Activated T-helper 2 cell treated with anti-CD3 and anti-CD28 coated beads, Interferon-gamma antibody, Interleukin-2, Interleukin-4, amounts not matched to agents 10 μg/mL and 5 μg/mL and 100 μg/mL, durations not matched to agents 14 hours and 24 hours and 36 hours (primary cell): ENCODE measurements at regions not wholly inside any gene's neighbourhood (a gene's known extent, or its start where the extent isn't known, plus 50 kb on each side); places are given as distances from the start of the nearest gene placed in this dataset.

ENCODE experiments used
- DNase-seq: peaks from one replicate; pipeline ENCODE4 v3.0.0; 2021; ENCODE audit warnings: low spot score
- H3K27ac Mint-ChIP-seq: one replicate; pipeline ENCODE4 v1.8.0; 2021; ENCODE audit warnings: mixed read lengths
- H3K27me3 Mint-ChIP-seq: one replicate; pipeline ENCODE4 v1.8.0; 2021; ENCODE audit warnings: low read depth, mixed read lengths
- H3K36me3 Mint-ChIP-seq: one replicate; pipeline ENCODE4 v1.8.0; 2021; ENCODE audit warnings: low read depth, mixed read lengths
- H3K4me1 Mint-ChIP-seq: one replicate; pipeline ENCODE4 v1.8.0; 2021; ENCODE audit warnings: low read depth, mixed read lengths
- H3K4me3 Mint-ChIP-seq: one replicate; pipeline ENCODE4 v1.8.0; 2021; ENCODE audit warnings: low read depth, mild to moderate bottlenecking, moderate library complexity, mixed read lengths
- H3K9me3 Mint-ChIP-seq: one replicate; pipeline ENCODE4 v1.8.0; 2021; ENCODE audit warnings: mixed read lengths
- intact Hi-C: fragments of 100-400 bp; cut with micrococcal nuclease; formaldehyde crosslinking; loops from one replicate; pipeline ENCODE4 v1.15.1; 2023

DNA sequence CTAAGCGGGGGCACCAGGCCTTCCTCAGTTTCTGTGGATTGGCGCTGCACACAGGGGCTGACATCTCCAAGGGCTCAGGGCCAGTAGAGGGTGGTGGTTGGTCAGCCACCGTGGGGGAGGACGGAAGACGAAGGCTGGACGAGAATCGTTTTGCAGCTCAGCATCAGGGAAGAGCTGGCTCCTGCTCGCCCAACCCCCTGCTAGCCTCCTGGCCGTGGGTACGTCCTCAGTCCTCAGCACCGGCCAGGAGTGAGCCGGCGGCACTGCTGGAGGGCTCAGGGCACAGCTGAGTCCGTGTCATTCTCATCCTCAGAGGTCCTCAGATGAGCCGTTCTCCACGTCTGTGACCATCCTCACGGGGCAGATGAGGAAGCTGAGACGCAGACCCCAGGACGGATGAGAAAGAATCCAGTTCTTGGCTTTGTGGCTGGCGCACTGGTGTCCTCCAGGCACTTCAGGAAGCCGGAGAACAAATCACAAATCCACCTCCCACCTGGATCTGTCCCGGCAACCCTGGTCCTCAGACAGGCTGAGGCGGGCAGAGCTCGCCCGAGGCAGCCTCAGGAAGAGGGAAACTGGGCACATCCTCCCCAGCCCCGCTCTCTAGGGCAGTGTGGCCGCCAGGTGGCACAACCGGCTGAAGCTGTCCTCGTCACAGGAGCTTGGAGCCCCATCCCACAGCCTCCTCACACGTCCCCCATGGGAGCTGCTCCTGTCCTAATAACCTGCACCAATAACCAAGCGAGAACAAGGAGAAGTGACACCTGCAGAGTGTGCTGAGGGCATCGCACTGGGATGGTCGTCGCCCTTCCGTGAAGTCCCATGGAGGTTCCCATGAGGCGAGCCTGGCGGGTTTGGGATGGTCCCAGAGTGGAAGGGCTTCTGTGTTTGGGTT is 393.7 kb downstream of the BRD1 start:
- no peaks in the 10 kb centered on the region for H3K4me1 Mint-ChIP-seq
- intact Hi-C loops = no loop called here
- peaks cover 1% of the 10 kb centered on the region for H3K27me3 Mint-ChIP-seq
- DNase-seq = no peak
- no peaks in the 10 kb centered on the region for H3K9me3 Mint-ChIP-seq
- H3K27ac Mint-ChIP-seq = no peak overlapping the region
- H3K4me3 Mint-ChIP-seq = no peak overlapping the region
- H3K36me3 Mint-ChIP-seq = no peaks in the 10 kb centered on the region

DNA sequence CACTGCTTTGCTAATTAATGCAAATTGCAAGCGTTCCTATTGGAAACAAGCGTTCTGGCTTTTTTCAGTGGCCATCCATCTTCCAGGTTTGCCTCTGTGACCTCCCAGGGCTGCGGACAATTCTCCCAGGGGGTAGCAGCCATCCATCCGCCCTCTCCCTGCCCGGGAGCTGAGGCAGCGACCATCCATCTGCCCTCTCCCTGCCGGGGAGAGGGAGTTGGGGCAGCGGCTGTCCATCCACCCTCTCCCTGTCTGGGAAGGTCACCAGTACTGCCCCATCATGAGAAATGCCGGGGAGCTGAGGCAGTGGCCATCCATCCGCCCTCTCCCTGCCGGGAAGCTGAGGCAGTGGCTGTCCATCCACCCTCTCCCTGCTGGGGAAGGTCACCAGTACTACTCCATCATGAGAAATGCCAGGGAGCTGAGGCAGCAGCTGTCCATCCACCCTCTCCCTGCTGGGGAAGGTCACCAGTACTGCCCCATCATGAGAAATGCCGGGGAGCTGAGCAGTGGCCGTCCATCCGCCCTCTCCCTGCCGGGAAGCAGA is 394.7 kb downstream of the BRD1 start:
- Mint-ChIP-seq H3K27ac (no peak overlapping the region), H3K9me3 (no peaks in the 10 kb centered on the region), H3K4me3 (no peak overlapping the region), H3K27me3 (peaks cover 1% of the 10 kb centered on the region), H3K36me3 (no peaks in the 10 kb centered on the region), H3K4me1 (no peaks in the 10 kb centered on the region)
- DNase-seq = no peak
- intact Hi-C loops = no loop called here

DNA sequence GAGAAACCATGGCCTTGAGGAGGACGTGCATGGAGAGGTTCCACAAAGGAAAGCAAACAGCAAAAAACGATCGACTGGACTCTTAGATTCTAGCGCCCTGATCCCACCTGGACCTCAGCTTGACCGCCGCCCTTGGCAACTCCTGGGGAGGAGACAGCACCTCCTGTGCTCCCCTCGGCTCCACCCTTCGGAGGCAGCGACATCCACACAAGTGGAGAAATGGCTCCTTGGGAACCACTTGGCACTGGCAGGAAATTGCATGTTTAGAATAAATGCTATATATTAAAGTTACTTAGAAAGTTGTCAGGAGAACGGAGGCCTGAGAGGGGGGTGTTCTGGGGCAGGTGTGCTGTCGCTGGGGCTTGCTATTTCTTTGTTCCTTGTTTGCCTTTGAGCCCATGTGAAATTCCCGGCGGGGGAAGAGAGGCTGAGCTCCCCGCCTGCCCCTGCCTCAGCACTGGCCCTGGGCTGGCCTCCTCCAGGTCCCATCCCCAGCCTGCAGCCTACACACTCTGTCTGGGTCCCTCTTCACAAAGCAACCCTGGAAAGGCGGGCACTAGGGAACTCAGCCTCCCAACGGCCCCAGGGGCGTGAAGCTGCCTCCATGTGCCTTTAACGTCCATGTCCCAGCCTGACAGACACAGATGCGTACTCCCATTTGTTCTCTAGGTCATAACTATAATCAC is 395.3 kb downstream of the BRD1 start:
- Mint-ChIP-seq H3K4me3 (no peak overlapping the region), H3K27ac (no peak overlapping the region), H3K36me3 (no peaks in the 10 kb centered on the region), H3K27me3 (peaks cover 1% of the 10 kb centered on the region), H3K9me3 (no peaks in the 10 kb centered on the region), H3K4me1 (no peaks in the 10 kb centered on the region)
- no peak for DNase-seq
- intact Hi-C loops = no loop called here

DNA sequence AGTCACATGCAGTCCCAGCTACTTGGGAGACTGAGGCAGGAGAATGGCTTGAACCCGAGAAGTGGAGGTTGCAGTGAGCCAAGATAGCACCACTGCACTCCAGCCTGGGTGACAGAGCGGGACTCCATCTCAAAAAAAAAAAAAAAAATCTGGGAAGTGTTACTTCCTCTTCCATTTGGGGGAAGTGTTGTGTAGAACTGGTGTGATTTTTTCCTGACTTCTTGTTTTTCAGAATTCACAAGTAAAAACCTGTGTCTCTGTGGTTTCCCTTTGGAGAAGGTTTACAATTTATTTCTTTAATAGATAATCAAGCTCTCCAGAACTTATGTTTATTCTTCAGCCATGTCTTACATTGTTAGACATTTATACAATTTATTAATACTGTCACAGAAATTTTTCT is 396.1 kb downstream of the BRD1 start:
- Mint-ChIP-seq H3K4me3 (no peak overlapping the region), H3K27ac (no peak overlapping the region), H3K9me3 (no peaks in the 10 kb centered on the region), H3K4me1 (no peaks in the 10 kb centered on the region), H3K27me3 (peaks cover 1% of the 10 kb centered on the region), H3K36me3 (no peaks in the 10 kb centered on the region)
- intact Hi-C loops = no loop called here
- no peak for DNase-seq

DNA sequence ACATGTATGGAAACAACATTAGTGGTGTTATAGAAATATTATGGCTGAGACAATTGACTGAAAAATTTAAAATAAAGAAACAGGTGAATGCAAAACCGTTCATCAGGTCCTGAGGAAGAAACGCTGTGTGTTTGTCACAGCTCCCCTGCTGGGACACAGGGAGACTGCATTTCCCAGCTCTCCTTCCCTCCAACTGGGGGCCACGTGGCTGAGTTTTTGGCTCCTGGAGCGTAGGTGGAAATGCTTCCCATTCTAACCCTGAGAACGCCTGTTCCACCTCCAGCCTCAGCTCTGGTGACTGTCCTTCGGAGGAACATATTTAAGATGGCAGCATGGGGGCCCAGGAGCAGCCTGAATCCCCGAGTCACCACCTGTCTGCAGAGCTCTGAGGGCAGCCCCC is 398.6 kb downstream of the BRD1 start:
- intact Hi-C loops = no loop called here
- Mint-ChIP-seq H3K4me1 (no peaks in the 10 kb centered on the region), H3K4me3 (no peak overlapping the region), H3K36me3 (no peaks in the 10 kb centered on the region), H3K27ac (no peak overlapping the region), H3K9me3 (no peaks in the 10 kb centered on the region), H3K27me3 (peaks cover 1% of the 10 kb centered on the region)
- no peak for DNase-seq

DNA sequence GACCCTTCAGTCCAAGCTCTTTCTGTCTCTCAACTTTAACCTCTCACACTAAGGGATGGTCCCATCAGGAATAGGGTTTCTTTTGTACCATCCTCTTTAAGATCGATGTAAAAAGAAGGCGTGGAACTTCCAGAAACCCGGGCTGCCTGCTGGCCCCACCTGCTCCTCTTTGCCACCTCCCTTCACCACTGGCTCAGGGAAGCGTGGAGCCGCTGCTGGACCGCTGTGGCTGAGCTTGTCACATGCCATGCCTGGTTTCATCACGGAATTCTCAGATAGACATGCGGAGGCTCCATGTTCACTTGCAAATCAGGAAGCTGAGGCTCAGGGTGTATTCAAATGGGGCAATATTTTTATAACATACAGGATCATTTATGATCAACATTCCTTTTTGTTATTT is 399.7 kb downstream of the BRD1 start:
- H3K36me3 Mint-ChIP-seq = no peaks in the 10 kb centered on the region
- intact Hi-C loops = no loop called here
- H3K4me1 Mint-ChIP-seq = no peaks in the 10 kb centered on the region
- DNase-seq = no peak
- H3K27ac Mint-ChIP-seq = no peak overlapping the region
- no peaks in the 10 kb centered on the region for H3K9me3 Mint-ChIP-seq
- no peak overlapping the region for H3K4me3 Mint-ChIP-seq
- peaks cover 1% of the 10 kb centered on the region for H3K27me3 Mint-ChIP-seq

DNA sequence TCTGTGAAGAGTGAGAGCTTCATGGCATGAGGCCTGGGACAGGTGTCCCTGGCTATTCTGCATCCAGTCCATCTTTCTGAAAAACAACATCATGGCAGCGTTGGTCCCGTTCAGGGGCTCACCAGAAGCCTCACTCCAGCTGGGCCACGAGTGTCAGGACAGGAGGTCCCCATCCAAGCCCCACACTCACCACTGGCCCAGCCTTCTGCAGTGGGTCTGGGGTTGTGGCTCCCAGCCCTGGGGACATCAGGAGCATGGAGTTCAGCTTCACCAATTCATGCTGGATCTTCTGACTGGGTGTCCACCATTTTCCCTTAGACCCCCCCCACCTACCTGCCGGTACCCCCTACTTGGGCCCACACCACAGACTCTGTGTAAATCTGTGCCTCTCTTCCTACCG is 400.3 kb downstream of the BRD1 start:
- DNase-seq = no peak
- Mint-ChIP-seq H3K9me3 (no peaks in the 10 kb centered on the region), H3K27ac (no peak overlapping the region), H3K36me3 (no peaks in the 10 kb centered on the region), H3K4me1 (no peaks in the 10 kb centered on the region), H3K27me3 (peaks cover 1% of the 10 kb centered on the region), H3K4me3 (no peak overlapping the region)
- intact Hi-C loops = no loop called here

DNA sequence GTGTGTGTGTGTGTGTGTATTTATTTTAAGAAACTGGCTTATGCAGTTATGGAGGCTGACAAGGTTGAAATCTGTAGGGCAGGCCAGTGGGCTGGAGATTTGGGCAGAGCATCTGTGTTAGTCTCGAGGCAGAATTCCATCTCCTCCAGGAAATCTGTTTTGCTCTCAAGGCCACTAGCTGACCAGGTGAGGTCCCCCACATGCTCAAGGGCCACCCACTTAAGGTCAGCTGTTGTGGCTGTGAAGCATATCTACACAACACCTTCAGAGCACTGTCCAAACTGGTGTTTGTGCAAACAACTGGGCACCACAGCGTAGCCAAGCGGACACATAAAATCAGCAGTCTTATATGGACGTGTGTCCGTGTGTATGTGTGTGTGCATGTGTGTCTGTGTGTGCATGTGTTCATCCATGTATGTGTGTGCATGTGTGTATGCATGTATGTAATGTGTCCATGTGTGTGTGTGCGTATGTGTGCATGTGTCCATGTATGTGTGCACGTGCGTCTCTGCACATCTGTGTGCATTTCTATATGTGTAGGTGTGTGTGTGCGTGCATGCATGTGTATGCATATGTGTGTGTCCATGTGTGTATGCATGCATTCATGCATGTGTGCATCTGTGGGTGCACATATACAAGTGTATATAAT is 400.9 kb downstream of the BRD1 start:
- H3K4me3 Mint-ChIP-seq = no peak overlapping the region
- DNase-seq = no peak
- intact Hi-C loops = no loop called here
- H3K27ac Mint-ChIP-seq = no peak overlapping the region
- peaks cover 1% of the 10 kb centered on the region for H3K27me3 Mint-ChIP-seq
- H3K9me3 Mint-ChIP-seq = no peaks in the 10 kb centered on the region
- H3K4me1 Mint-ChIP-seq = no peaks in the 10 kb centered on the region
- no peaks in the 10 kb centered on the region for H3K36me3 Mint-ChIP-seq

DNA sequence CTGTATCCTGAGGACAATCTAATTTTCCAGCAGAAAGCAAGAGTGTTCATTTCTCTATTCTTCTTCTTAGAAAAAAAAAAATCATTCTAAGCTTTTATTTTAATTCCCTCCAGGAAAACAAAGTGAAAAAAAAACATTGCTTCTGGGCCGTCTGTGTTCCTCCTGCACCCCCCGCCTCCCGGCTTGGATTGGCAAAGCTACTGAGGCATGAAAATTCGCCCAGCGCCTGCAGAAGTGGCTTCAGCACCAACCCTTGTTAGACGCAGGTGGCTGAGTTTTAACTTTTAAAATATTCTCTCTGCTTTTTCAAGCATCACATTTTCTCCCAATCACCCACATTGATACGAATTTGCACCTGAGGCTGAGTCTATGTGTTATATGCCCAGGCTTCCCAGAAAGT is 401.6 kb downstream of the BRD1 start:
- Mint-ChIP-seq H3K27ac (no peak overlapping the region), H3K4me3 (no peak overlapping the region), H3K9me3 (no peaks in the 10 kb centered on the region), H3K4me1 (no peaks in the 10 kb centered on the region), H3K27me3 (no peaks in the 10 kb centered on the region), H3K36me3 (no peaks in the 10 kb centered on the region)
- intact Hi-C loops = no loop called here
- no peak for DNase-seq

DNA sequence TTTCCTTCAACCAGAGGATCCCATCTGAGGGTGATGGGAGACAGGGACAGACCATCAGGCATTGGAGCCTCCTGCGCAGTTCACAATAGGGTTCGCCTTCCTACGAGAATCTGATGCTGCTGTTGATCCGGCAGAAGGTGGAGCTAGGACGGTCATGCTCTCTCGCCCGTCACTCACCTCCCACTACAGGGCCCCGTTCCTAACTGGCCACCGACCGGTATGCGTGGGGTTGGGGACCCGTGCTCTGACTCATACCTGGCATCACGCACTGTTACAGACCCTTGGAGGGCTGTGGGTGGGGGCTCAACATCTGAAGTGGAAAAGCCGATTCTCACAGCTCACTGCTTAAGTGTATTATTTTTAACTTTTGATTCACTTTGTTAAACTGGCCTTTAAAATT is 402.3 kb downstream of the BRD1 start:
- Mint-ChIP-seq H3K4me1 (no peaks in the 10 kb centered on the region), H3K27ac (no peak overlapping the region), H3K4me3 (no peak overlapping the region), H3K9me3 (no peaks in the 10 kb centered on the region), H3K36me3 (no peaks in the 10 kb centered on the region), H3K27me3 (no peaks in the 10 kb centered on the region)
- intact Hi-C loops = no loop called here
- no peak for DNase-seq

DNA sequence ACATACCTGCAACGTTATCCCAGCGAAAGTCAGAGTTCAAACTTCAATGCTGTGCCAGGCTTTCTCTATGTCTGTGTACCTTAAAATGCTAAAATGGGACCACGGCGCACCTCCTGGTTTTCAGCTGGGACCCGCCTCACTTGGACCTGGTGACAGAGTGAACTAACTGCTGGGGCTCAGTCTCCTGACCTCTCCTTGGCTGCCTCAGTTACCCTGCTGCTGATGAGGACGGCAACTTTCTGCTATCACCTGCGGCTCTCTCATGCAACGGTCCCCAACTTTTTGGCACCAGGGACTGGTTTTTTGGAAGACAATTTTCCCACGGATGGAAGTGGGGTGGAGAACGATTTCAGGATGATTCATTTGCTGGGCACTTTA is 402.8 kb downstream of the BRD1 start:
- no peaks in the 10 kb centered on the region for H3K9me3 Mint-ChIP-seq
- DNase-seq = no peak
- no peaks in the 10 kb centered on the region for H3K4me1 Mint-ChIP-seq
- no peak overlapping the region for H3K4me3 Mint-ChIP-seq
- intact Hi-C loops = no loop called here
- H3K27ac Mint-ChIP-seq = no peak overlapping the region
- no peaks in the 10 kb centered on the region for H3K36me3 Mint-ChIP-seq
- H3K27me3 Mint-ChIP-seq = no peaks in the 10 kb centered on the region

DNA sequence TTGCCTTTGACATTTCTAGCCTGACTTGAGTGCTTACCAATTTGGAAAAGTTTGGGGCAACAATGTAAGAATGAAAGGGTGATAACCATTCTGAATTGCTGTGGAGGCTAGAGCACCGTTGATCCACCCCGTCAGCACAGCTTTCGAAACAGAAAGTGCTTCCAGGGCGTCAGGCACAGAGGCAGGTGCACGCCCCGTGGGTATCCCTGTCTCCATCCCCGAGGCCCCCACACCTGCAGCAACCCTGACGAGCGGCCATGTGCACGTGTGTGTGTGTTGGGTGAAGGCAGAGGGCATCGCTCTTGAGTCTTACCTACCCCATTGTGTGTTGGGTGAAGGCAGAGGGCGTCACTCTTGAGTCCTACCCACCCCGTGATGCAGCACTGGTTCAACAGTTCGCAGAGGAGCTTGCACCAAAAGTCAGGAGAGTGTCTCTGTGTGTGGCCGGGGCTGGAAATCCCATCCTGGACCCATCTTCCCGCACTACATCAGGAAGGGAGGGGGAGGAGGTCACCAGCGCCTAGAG is 404.5 kb downstream of the BRD1 start:
- H3K27me3 Mint-ChIP-seq = no peaks in the 10 kb centered on the region
- no peaks in the 10 kb centered on the region for H3K36me3 Mint-ChIP-seq
- intact Hi-C loops = no loop called here
- DNase-seq = no peak
- no peak overlapping the region for H3K4me3 Mint-ChIP-seq
- H3K4me1 Mint-ChIP-seq = no peaks in the 10 kb centered on the region
- no peak overlapping the region for H3K27ac Mint-ChIP-seq
- no peaks in the 10 kb centered on the region for H3K9me3 Mint-ChIP-seq

DNA sequence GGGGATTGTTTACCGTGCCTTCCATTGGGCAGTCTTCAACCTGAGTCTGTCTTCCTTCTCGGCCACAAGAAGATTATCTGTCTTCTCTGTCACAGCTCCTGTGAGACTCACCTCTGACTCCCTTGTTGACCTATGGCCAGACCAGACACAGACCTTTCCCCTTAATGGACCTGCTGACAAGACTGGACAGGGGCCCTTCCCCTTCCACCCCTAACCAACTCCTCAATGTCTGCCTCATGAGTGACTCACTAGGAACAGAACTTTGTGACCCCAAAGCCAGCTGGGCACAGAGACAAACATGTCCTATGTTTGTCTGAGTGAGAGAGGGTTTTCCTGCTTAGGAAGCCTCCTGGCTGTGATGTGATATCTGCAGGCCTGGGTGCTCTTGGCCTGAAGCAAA is 405.0 kb downstream of the BRD1 start:
- Mint-ChIP-seq H3K27me3 (no peaks in the 10 kb centered on the region), H3K4me3 (no peak overlapping the region), H3K36me3 (no peaks in the 10 kb centered on the region), H3K4me1 (no peaks in the 10 kb centered on the region), H3K9me3 (no peaks in the 10 kb centered on the region), H3K27ac (no peak overlapping the region)
- no peak for DNase-seq
- intact Hi-C loops = no loop called here
